IPS DF 4.7 (cell line): ENCODE measurements at regions not wholly inside any gene's neighbourhood (a gene's known extent, or its start where the extent isn't known, plus 50 kb on each side); places are given as distances from the start of the nearest gene placed in this dataset.
"Not testable (repeated sequence)": the region's sequence is repeated elsewhere in the genome, so short reads cannot be mapped to it uniquely, and the experiment has no call there.

Experiments
- DNase-seq: peaks from one replicate; pipeline ENCODE4 v3.0.0-alpha.2; 2013; ENCODE audit warnings: low spot score; ENCODE audit errors: extremely low read depth

- not testable (repeated sequence) for DNase-seq
Measured at GRCh38 chr6:169856442-169857342, 105.3 kb downstream of the ERMARD start.

GRCh38 chr6:169854813-169855212 is 103.4 kb downstream of the ERMARD start:
- DNase-seq, result no peak

GRCh38 chr6:169854083-169854725 is 102.8 kb downstream of the ERMARD start:
- DNase-seq, result no peak

GRCh38 chr6:169853196-169854082 is 102.0 kb downstream of the ERMARD start:
- no peak for DNase-seq

GRCh38 chr6:169852504-169853195 is 101.2 kb downstream of the ERMARD start:
- DNase-seq, result no peak

GRCh38 chr6:169851641-169852503 is 100.5 kb downstream of the ERMARD start:
- DNase-seq, result no peak

- DNase-seq, result no peak
Measured at GRCh38 chr6:169850746-169851145, 99.3 kb downstream of the ERMARD start.

- DNase-seq, result no peak
Measured at GRCh38 chr6:169850154-169850553, 98.7 kb downstream of the ERMARD start.

- no peak for DNase-seq
Measured at GRCh38 chr6:169849396-169849795, 98.0 kb downstream of the ERMARD start.

GRCh38 chr6:169848946-169849345 is 97.5 kb downstream of the ERMARD start:
- DNase-seq, result no peak

- DNase-seq, result no peak
Measured at GRCh38 chr6:169847901-169848311, 96.5 kb downstream of the ERMARD start.

- DNase-seq, result no peak
Measured at GRCh38 chr6:169847141-169847674, 95.8 kb downstream of the ERMARD start.

GRCh38 chr6:169846286-169847056 is 95.0 kb downstream of the ERMARD start:
- DNase-seq, result no peak

GRCh38 chr6:169845426-169846285 is 94.2 kb downstream of the ERMARD start:
- no peak for DNase-seq

GRCh38 chr6:169844946-169845345 is 93.5 kb downstream of the ERMARD start:
- no peak for DNase-seq

- no peak for DNase-seq
Measured at GRCh38 chr6:169843991-169844390, 92.6 kb downstream of the ERMARD start.

GRCh38 chr6:169843110-169843509 is 91.7 kb downstream of the ERMARD start:
- no peak for DNase-seq
